ENCODE measurements at regions not wholly inside any gene's neighbourhood (a gene's known extent, or its start where the extent isn't known, plus 50 kb on each side); places are given as distances from the start of the nearest gene placed in this dataset.

GRCh38 chr7:52779004-52779403 lies 256.4 kb upstream of the POM121L12 start:
- no peak for TF ChIP-seq CTCF (IDR thresholded peaks at IDR 0.05)

GRCh38 chr7:52777051-52777822 lies 258.2 kb upstream of the POM121L12 start:
- TF ChIP-seq CTCF (IDR thresholded peaks at IDR 0.05) = no peak

- no peak for TF ChIP-seq CTCF (IDR thresholded peaks at IDR 0.05)
These were observed 259.6 kb upstream of the POM121L12 start for GRCh38 chr7:52775876-52776275.

- no peak for TF ChIP-seq CTCF (IDR thresholded peaks at IDR 0.05)
These were observed 264.3 kb upstream of the POM121L12 start for GRCh38 chr7:52771177-52771576.

- no peak for TF ChIP-seq CTCF (IDR thresholded peaks at IDR 0.05)
These were observed 270.8 kb upstream of the POM121L12 start for GRCh38 chr7:52764492-52765169.

GRCh38 chr7:52758356-52758755 lies 277.1 kb upstream of the POM121L12 start:
- TF ChIP-seq CTCF (IDR thresholded peaks at IDR 0.05) = no peak

GRCh38 chr7:52753855-52754254 lies 281.6 kb upstream of the POM121L12 start:
- no peak for TF ChIP-seq CTCF (IDR thresholded peaks at IDR 0.05)

All from LNCAP (cell line).